Activated T-cell treated with anti-CD3 and anti-CD28 coated beads, Interleukin-2, amount 50 U/mL, for 72 hours (primary cell): ENCODE measurements at regions not wholly inside any gene's neighbourhood (a gene's known extent, or its start where the extent isn't known, plus 50 kb on each side); places are given as distances from the start of the nearest gene placed in this dataset.
A peak's percentile ranks its signal among the peaks of the same experiment; 100 is the strongest.

ENCODE experiments used
- ATAC-seq, 2 donors: fragments of 150-1000 bp; cut with Tn5 transposase; replicated peaks in 1 of 2; 2 replicates each; pipeline ENCODE4 v1.10.0; 2021; ENCODE audit warnings: moderate library complexity in 2 of 2, mild to moderate bottlenecking in 1 of 2
- DNase-seq, 2 donors: peaks; one replicate each; pipeline ENCODE4 v3.0.0; 2021 to 2022; ENCODE audit warnings: mixed read lengths in 1 of 2
- H3K27ac Mint-ChIP-seq: one replicate; pipeline ENCODE4 v1.8.0; 2022; ENCODE audit warnings: mild to moderate bottlenecking, moderate library complexity, mixed read lengths
- H3K27me3 Mint-ChIP-seq: one replicate; pipeline ENCODE4 v1.8.0; 2022; ENCODE audit warnings: low read depth, mixed read lengths
- H3K36me3 Mint-ChIP-seq, 2 donors: one replicate each; pipeline ENCODE4 v1.8.0; 2022; ENCODE audit warnings: mixed read lengths in 2 of 2, mild to moderate bottlenecking in 1 of 2; ENCODE audit not compliant: insufficient read depth in 2 of 2
- H3K4me1 Mint-ChIP-seq: one replicate; pipeline ENCODE4 v1.8.0; 2022; ENCODE audit warnings: low read depth, mixed read lengths
- H3K4me3 Mint-ChIP-seq, 2 donors: one replicate each; pipeline ENCODE4 v1.8.0; 2022; ENCODE audit warnings: mild to moderate bottlenecking in 2 of 2, mixed read lengths in 2 of 2, moderate library complexity in 2 of 2
- H3K9me3 Mint-ChIP-seq, 2 donors: one replicate each; pipeline ENCODE4 v1.8.0; 2022; ENCODE audit warnings: mixed read lengths in 2 of 2

DNA sequence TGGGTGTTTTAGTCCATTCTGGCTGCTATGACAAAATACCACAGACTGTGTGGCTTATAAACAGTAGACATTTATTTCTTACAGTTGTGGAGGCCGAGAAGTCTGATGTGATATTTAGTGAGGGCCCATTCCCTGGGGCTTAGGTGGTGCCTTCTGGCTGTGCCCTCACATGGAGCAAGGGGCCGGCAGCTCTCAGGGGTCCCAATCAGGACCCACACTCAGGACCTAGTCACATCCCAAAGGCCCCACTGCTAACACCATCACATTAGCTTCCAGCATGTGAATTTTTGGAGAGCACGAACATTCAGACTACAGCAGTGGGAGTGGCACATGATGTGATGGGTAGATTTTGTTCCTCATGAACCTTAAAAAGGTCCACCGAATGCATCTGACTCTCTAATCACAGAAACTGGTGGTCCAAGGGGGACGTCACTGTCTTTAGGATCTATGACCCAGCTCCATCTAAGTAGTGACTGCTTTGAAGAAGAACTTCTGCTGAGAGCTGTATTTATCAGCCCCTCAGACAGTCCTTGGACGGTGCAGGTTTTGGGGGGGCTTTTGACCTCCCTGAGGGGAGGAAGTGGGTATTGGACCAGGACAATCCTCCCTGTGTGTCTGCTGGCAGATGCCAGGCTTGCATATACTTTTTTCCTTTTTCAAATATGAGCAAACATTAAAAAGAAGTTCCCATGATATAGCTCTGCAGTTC lies 154.5 kb upstream of the ZNF32 start:
- Mint-ChIP-seq H3K36me3 (peaks cover 0 to 2% of the 10 kb centered on the region in 2 donors), H3K27ac (no peak overlapping the region)
- DNase-seq: no peak

DNA sequence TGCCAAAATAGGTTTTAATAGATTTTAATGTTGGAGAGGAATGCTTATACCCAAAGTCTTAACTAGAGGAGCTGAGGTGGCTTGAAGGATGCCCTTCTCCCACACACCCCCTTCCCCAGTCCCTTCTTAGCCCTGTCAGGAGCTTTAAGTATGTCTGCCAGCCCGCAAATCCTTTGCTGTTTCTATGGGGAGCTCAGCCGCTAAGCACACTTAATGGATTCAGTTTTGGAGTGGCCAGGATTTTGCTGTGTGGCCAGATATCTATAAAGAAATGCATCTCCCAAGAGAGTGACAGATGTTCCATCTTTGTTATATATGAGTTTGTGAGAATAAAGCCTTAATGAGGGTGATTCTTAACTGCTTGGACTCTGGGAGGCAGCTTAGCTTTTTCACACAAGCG lies 152.9 kb upstream of the ZNF32 start:
- peaks cover 24% of the 10 kb centered on the region for H3K27me3 Mint-ChIP-seq
- H3K36me3 Mint-ChIP-seq: peaks cover 0 to 2% of the 10 kb centered on the region in 2 donors
- no peak overlapping the region for H3K27ac Mint-ChIP-seq
- H3K4me3 Mint-ChIP-seq: no peak overlapping the region
- no peaks in the 10 kb centered on the region for H3K9me3 Mint-ChIP-seq
- H3K4me1 Mint-ChIP-seq: peaks cover 13% of the 10 kb centered on the region
- no peak for DNase-seq
- ATAC-seq: no peak

More for the DNA sequence above, 154.5 kb upstream of the ZNF32 start:
- no peak overlapping the region for H3K4me3 Mint-ChIP-seq
- peaks cover 22% of the 10 kb centered on the region for H3K4me1 Mint-ChIP-seq
- H3K9me3 Mint-ChIP-seq: no peaks in the 10 kb centered on the region
- ATAC-seq: no peak
- peaks cover 24% of the 10 kb centered on the region for H3K27me3 Mint-ChIP-seq

GRCh38 chr10:43801140-43801539 lies 152.5 kb upstream of the ZNF32 start:
- Mint-ChIP-seq H3K27me3 (peaks cover 24% of the 10 kb centered on the region), H3K9me3 (no peaks in the 10 kb centered on the region), H3K4me3 (no peak overlapping the region), H3K36me3 (peaks cover 0 to 2% of the 10 kb centered on the region in 2 donors), H3K4me1 (peaks cover 10% of the 10 kb centered on the region), H3K27ac (no peak overlapping the region)
- DNase-seq: no peak
- ATAC-seq: no peak

DNA sequence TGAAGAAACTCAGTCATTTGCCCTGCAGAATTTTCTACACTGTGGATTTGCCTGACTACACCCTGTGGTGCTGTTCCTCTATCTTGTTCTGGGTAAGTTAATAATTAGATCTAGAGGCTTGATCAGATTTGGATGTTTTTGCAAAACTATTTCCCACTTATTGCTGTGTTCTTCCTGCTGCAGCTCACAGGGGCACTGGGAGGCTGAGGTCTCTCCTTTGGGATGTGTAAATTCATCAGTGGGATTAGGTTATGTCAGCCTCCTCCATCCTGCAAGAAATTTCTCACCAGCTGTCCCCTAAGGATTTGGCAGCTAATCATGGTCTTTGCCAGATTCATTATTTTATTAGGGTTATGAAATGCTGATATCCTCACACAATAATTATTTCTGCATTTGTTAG lies 148.1 kb upstream of the ZNF32 start:
- Mint-ChIP-seq H3K36me3 (peaks cover 0 to 2% of the 10 kb centered on the region in 2 donors), H3K27ac (no peak overlapping the region), H3K27me3 (peaks cover 30% of the 10 kb centered on the region), H3K4me3 (no peak overlapping the region), H3K9me3 (no peaks in the 10 kb centered on the region), H3K4me1 (peaks cover 7% of the 10 kb centered on the region)
- ATAC-seq (no peak), DNase-seq (no peak)

DNA sequence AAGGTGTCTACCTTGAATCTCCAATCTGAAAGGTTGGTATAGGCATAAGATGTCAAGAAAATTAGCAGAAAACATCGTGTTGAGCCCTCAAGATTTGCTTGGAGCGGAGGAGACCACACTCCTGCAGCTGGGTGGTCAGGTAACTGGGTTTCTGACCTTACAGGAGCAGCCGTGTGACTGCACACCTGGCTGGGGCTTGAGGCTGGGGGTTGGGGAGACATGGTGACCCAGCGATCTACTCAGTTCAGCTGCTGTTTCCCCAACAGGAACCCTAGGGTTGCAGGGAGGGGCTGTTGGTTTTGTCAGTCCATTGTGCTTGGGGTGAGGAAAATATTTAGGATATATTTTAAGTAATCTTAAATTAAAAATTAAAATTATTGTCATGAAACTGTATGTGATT lies 147.0 kb upstream of the ZNF32 start:
- Mint-ChIP-seq H3K9me3 (no peaks in the 10 kb centered on the region), H3K36me3 (peaks cover 0 to 2% of the 10 kb centered on the region in 2 donors), H3K27me3 (peaks cover 24% of the 10 kb centered on the region), H3K27ac (no peak overlapping the region), H3K4me1 (no peaks in the 10 kb centered on the region), H3K4me3 (no peak overlapping the region)
- DNase-seq (no peak), ATAC-seq (no peak)

DNA sequence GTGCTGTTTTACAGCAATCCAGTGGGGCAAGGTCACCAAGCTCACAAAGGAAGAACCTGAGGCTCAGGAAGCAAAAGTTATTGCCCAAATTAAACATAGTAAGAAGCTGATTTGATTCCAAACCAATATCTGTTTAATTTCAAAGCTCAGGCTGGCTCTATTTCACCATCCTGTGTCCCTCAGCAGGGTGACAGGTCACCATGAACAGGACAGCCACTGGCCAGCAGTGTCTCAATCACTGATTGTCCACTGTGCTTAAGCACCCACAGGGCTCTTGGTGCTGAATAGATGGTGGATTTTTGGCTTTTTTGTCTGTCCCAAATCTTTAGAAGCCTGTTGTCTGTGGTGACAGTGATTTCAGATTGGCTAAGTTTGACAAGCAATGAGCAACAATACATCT lies 146.4 kb upstream of the ZNF32 start:
- Mint-ChIP-seq H3K4me3 (no peak overlapping the region), H3K27ac (no peak overlapping the region), H3K9me3 (no peaks in the 10 kb centered on the region), H3K4me1 (no peaks in the 10 kb centered on the region), H3K27me3 (peaks cover 24% of the 10 kb centered on the region), H3K36me3 (peaks cover 0 to 2% of the 10 kb centered on the region in 2 donors)
- ATAC-seq (no peak), DNase-seq (no peak)

DNA sequence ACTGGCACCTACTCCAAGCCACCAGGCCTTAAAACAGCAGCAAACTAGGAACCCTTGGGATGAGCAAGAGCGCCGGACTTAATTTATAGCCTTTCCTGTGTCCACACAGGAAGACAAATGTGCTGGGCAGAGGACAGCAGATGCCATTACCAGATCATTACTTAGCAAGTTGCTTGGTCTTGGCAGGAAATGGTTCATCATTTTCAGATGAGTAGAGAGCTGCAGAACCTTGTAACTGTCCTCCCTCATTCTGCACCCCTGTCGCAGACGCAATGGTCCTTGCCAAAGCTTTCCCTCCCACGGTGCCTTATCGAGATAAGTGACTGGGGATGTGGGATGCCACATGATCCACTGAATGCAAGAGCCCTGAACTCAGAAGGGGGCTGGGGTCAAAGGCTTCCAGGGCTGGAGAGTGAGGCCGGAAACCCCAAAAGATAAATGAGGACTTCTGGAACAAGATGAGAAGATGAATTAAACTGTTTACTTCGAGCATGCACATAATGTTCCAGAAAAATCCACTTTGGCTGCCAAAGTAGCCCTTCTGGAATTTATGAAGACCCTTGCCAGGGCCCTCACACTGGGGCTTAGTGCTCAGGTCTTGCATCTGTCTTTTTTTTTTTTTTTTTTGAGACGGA lies 145.6 kb upstream of the ZNF32 start:
- DNase-seq (no peak), ATAC-seq (no peak)
- Mint-ChIP-seq H3K4me1 (no peaks in the 10 kb centered on the region), H3K4me3 (no peak overlapping the region), H3K27ac (no peak overlapping the region), H3K9me3 (no peaks in the 10 kb centered on the region), H3K27me3 (peaks cover 18% of the 10 kb centered on the region), H3K36me3 (peaks cover 0 to 2% of the 10 kb centered on the region in 2 donors)

DNA sequence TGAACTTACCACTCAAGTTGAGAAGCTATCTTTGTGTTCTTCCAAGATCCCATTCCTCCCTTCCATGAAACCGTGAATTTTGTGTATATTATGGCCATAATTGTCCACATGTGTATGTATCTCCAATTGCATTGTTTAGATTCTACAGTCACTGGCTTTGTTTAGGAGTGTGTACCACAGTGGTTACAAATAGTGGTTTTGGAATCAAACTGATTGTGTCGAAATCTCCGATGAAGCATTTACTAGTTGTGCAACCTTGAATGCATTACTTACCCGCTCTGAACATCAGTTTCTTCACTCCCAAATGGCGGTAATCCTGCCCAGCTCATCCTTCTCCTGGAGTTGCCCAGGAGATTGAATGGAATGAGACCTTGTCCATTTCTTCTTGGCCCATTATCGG lies 145.0 kb upstream of the ZNF32 start:
- Mint-ChIP-seq H3K36me3 (no peaks in the 10 kb centered on the region), H3K9me3 (no peaks in the 10 kb centered on the region), H3K4me1 (no peaks in the 10 kb centered on the region), H3K4me3 (no peak overlapping the region), H3K27ac (no peak overlapping the region), H3K27me3 (peaks cover 12% of the 10 kb centered on the region)
- no peak for ATAC-seq
- no peak for DNase-seq

GRCh38 chr10:43790147-43790546 lies 141.5 kb upstream of the ZNF32 start:
- Mint-ChIP-seq H3K27ac (no peak overlapping the region), H3K27me3 (peaks cover under 1% of the 10 kb centered on the region), H3K4me1 (no peaks in the 10 kb centered on the region), H3K4me3 (no peak overlapping the region), H3K9me3 (no peaks in the 10 kb centered on the region), H3K36me3 (no peaks in the 10 kb centered on the region)
- ATAC-seq (no peak), DNase-seq (no peak)

GRCh38 chr10:43785252-43785651 lies 136.6 kb upstream of the ZNF32 start:
- no peak overlapping the region for H3K4me3 Mint-ChIP-seq
- ATAC-seq: no peak
- DNase-seq: no peak
- peaks cover 8% of the 10 kb centered on the region for H3K27me3 Mint-ChIP-seq
- no peaks in the 10 kb centered on the region for H3K9me3 Mint-ChIP-seq
- no peak overlapping the region for H3K27ac Mint-ChIP-seq
- H3K36me3 Mint-ChIP-seq: no peaks in the 10 kb centered on the region
- H3K4me1 Mint-ChIP-seq: peaks cover 27% of the 10 kb centered on the region

- DNase-seq (no peak), ATAC-seq (no peak)
- Mint-ChIP-seq H3K27me3 (peaks cover 8% of the 10 kb centered on the region), H3K4me1 (peaks cover 39% of the 10 kb centered on the region), H3K36me3 (no peaks in the 10 kb centered on the region), H3K27ac (no peak overlapping the region), H3K4me3 (no peak overlapping the region), H3K9me3 (no peaks in the 10 kb centered on the region)
These were observed 134.1 kb upstream of the ZNF32 start for GRCh38 chr10:43782814-43783213.

- Mint-ChIP-seq H3K27ac (peak overlapping the region; percentile 31), H3K9me3 (no peaks in the 10 kb centered on the region), H3K4me3 (peak overlapping the region; percentile 39 to 50), H3K4me1 (peaks cover 39% of the 10 kb centered on the region), H3K36me3 (no peaks in the 10 kb centered on the region), H3K27me3 (peaks cover 8% of the 10 kb centered on the region)
- ATAC-seq (peak; percentile 98 to 99), DNase-seq (peak; percentile 62 to 68)
These were observed 133.0 kb upstream of the ZNF32 start for GRCh38 chr10:43781480-43782361.

GRCh38 chr10:43778571-43778970 lies 129.9 kb upstream of the ZNF32 start:
- peaks cover 37% of the 10 kb centered on the region for H3K4me1 Mint-ChIP-seq
- DNase-seq: no peak
- H3K9me3 Mint-ChIP-seq: no peaks in the 10 kb centered on the region
- no peak overlapping the region for H3K4me3 Mint-ChIP-seq
- H3K27ac Mint-ChIP-seq: no peak overlapping the region
- H3K36me3 Mint-ChIP-seq: no peaks in the 10 kb centered on the region
- peaks cover 2% of the 10 kb centered on the region for H3K27me3 Mint-ChIP-seq
- no peak for ATAC-seq
